ENCODE measurements at regions not wholly inside any gene's neighbourhood (a gene's known extent, or its start where the extent isn't known, plus 50 kb on each side); places are given as distances from the start of the nearest gene placed in this dataset.
A peak's percentile ranks its signal among the peaks of the same experiment; 100 is the strongest.

DNA sequence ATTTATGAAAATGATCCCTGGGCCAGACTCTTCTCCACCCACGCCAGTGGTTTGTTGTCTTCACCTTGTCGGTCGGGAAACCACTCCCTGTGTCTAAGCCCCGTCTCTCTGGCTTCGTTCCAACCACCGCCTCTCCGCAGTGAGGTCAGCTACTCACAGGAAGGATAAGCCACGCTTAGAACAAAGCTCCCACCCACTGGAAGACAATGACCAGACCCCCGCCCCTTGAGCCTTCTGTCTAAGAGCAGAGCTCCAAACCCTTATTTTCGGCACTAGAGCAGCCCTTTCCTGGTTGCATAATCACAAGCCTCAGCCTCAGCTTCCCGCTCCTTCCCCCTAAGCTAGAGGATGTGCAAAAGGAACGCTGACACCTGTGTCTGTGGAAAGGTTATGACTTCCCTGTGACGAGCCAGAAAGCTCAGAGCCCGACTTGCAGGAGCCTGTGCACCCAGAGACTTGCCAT, 114.9 kb upstream of the MEF2A start:
- no peak for DNase-seq (ENCODE audit: low spot score)
- peak overlapping the region; percentile 99 for H3K27ac ChIP-seq
- TF ChIP-seq, protein P1, sequence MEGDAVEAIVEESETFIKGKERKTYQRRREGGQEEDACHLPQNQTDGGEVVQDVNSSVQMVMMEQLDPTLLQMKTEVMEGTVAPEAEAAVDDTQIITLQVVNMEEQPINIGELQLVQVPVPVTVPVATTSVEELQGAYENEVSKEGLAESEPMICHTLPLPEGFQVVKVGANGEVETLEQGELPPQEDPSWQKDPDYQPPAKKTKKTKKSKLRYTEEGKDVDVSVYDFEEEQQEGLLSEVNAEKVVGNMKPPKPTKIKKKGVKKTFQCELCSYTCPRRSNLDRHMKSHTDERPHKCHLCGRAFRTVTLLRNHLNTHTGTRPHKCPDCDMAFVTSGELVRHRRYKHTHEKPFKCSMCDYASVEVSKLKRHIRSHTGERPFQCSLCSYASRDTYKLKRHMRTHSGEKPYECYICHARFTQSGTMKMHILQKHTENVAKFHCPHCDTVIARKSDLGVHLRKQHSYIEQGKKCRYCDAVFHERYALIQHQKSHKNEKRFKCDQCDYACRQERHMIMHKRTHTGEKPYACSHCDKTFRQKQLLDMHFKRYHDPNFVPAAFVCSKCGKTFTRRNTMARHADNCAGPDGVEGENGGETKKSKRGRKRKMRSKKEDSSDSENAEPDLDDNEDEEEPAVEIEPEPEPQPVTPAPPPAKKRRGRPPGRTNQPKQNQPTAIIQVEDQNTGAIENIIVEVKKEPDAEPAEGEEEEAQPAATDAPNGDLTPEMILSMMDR (conservative IDR thresholded peaks at IDR 0.05; ENCODE audit: low read depth), result no peak
- CTCF ChIA-PET, result interaction anchor here (0.5 kb wide), 1 partner anchor 83 kb away, joined by 5 read pairs; no protein-coding TSS in a partner anchor
- POLR2A ChIA-PET (ENCODE audit: low non-redundant PET), result no interaction called here

DNA sequence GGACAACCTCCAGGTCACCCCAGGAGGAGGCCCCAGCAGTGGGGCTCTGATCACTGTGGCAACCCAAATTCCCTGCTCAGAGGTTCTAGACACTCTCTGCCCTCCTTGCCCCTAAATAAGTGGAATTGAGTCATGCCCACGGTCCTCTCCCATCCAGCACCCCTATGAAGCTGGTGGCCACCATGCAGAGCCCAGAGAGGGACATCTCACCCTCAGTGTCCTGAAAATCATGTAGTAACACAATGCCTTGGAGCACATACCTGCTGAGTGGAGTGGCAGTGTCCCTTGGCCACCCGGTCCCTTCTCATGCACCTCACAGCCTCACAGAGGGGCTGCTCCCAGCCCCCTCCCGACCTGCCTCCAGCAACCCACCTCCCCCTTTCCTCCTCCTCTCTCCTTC, 114.3 kb upstream of the MEF2A start:
- TF ChIP-seq, protein P1 (conservative IDR thresholded peaks at IDR 0.05; ENCODE audit: low read depth), result no peak
- peak overlapping the region; percentile 99 for H3K27ac ChIP-seq
- no peak for DNase-seq (ENCODE audit: low spot score)
- ChIA-PET POLR2A (ENCODE audit: low non-redundant PET) (no interaction called here), CTCF (no interaction called here)

DNA sequence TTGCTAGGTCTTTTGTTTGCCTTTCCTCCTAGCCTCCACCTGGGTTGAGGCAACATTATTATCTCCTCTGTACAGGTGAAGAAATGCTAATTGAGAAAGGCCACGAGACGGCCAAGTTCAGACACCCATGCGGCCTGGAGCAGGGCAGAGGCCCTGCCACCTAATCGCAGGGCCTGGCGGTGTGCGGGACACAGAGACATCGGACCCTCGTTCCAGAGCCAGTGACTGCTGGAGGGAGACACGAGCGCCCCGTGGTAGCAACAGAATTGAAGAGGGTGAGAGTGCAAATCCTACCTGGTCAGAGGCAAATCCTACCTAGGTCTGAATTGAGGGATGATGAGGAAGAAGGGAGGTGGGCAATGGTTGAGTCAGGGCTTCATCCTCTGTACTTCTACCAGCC, 113.8 kb upstream of the MEF2A start:
- TF ChIP-seq, protein P1 (conservative IDR thresholded peaks at IDR 0.05; ENCODE audit: low read depth), result no peak
- H3K27ac ChIP-seq, result peak overlapping the region; percentile 99
- ChIA-PET POLR2A (ENCODE audit: low non-redundant PET) (no interaction called here), CTCF (no interaction called here)
- DNase-seq (ENCODE audit: low spot score), result no peak

DNA sequence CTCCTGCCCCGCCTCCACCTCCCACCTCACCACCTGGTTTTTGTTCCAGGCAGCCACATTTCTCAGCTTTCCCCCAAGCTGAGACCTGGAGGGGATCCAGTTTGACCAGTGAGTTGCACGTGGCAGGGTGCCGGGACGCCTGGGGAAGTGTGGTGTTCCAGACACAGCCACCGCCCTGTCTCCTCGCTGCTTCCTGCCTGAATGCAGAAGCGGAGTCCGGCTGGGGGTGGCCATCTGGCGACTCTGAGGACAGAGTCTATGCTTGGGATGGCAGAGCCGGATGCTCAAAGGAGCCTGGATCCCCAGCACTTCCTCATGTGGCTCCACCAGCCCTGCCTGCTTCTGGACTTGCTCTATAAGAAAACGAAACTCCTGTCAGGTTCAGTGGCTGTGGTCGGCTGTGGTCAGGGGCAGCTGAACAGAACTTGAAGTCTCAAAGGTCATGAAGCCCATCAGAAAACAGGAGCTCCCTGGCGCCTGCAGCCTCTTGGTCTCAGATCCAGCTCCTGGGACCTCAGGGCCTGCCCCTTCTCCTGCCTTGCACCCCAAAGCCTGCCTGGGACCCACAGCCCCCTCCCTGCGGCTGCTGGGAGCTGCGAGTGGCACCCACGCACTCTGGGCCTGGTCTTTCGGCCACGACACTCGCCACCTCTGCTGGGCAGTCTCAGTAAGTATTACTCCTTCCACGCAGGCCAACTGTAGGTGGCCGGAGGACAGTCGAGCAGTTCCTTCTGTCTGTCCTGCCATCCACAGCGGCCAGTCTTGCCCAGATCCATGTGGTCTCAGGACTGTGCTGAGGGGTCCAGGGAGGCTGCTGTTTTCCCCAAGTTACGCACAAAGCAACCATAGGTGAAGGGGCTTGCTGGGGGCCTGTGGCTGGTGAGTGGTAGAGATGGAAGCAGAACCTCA, 112.8 kb upstream of the MEF2A start:
- no peak for DNase-seq (ENCODE audit: low spot score)
- CTCF ChIA-PET, result no interaction called here
- POLR2A ChIA-PET (ENCODE audit: low non-redundant PET), result no interaction called here
- TF ChIP-seq, protein P1 (conservative IDR thresholded peaks at IDR 0.05; ENCODE audit: low read depth), result no peak
- peak overlapping the region; percentile 99 for H3K27ac ChIP-seq

DNA sequence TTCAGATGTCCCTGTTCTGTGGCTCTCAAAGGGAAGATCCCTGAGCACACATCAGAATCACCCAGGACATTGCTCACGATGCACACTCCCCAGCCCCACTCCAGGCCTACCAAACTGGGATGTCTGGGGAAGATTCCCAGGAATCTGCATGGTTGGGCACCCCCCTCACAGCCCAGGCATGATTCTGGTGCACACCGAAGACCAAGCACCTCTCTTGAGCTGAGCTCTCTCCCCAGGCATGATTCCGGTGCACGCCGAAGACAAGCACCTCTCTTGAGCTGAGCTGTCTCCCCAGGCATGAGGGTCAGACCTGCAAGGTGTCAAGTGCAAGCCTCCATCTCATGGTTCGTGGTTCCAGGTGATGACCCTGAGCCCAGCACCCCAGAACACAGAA, 112.2 kb upstream of the MEF2A start:
- DNase-seq (ENCODE audit: low spot score), result no peak
- peak overlapping the region; percentile 99 for H3K27ac ChIP-seq
- TF ChIP-seq, protein P1 (conservative IDR thresholded peaks at IDR 0.05; ENCODE audit: low read depth), result no peak
- ChIA-PET CTCF (no interaction called here), POLR2A (ENCODE audit: low non-redundant PET) (no interaction called here)

DNA sequence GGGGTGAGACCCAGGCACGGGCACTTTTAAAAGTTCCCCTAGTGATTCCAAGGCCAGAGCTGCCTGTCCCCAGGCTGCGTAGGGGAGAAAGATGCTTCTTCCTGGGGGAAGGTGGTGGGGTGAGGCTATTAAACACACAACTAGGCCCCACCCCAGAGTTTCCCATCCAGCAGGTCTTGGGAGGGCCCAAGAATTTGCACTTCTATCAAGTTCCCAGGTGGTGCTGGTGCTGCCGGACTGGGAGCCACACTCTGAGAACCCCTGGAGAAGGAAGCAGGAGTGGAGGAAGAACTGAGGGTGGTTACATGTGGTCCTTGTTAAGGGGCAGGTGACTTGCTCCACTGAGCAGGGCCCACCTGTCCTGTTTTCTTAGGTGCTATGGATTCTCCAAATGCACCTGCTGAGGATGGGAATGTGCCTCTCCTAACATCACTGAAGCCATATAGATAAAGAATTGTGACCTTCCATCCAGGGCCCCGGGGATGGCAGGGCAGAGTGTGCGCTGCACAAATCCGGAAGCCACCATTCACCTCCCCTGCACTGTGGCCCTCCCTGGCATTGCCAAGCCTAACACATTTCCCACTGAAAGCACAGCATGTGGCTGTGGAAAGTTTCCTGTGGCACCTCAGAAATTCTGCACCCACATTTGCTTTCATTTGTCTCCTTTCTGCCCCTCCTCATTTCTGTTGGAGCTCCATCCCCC, 111.5 kb upstream of the MEF2A start:
- DNase-seq (ENCODE audit: low spot score), result no peak
- ChIA-PET POLR2A (ENCODE audit: low non-redundant PET) (no interaction called here), CTCF (interaction anchor here (0.6 kb wide), 1 partner anchor 39 kb away, joined by 3 read pairs; no protein-coding TSS in a partner anchor)
- H3K27ac ChIP-seq, result peak overlapping the region; percentile 99
- TF ChIP-seq, protein P1 (conservative IDR thresholded peaks at IDR 0.05; ENCODE audit: low read depth), result no peak
